K562 (cell line): ENCODE measurements at regions not wholly inside any gene's neighbourhood (a gene's known extent, or its start where the extent isn't known, plus 50 kb on each side); places are given as distances from the start of the nearest gene placed in this dataset.

ENCODE experiments used
- CTCF ChIP-seq, 3 experiments: IDR thresholded peaks in 2 of 3; conservative IDR thresholded peaks in 1 of 3; 2 replicates each; pipeline ENCODE4 v1.5.1; 2011 to 2012; ENCODE audit warnings: low read length in 3 of 3, mild to moderate bottlenecking in 3 of 3, control low read depth in 2 of 3, improper control_type of control experiment in 1 of 3, inconsistent platforms in 1 of 3, low read depth in 1 of 3, mixed read lengths in 1 of 3, moderate library complexity in 1 of 3; ENCODE audit not compliant: insufficient read depth in 2 of 3
- GATAD2B ChIP-seq: fragments of 450-650 bp; IDR thresholded peaks from 2 replicates; pipeline ENCODE4 v1.6.1; 2017; ENCODE audit warnings: mild to moderate bottlenecking, borderline replicate concordance
- ZBTB12 ChIP-seq: fragments of 250-450 bp; sonication (Bioruptor Pico); IDR thresholded peaks from 2 replicates; pipeline ENCODE4 v1.4.0; 2020
- ZSCAN29 ChIP-seq: fragments of 450-650 bp; IDR thresholded peaks from 2 replicates; pipeline ENCODE4 v1.6.1; 2017
- TF ChIP-seq, protein P1 (sequence below): fragments of 450-650 bp; IDR thresholded peaks from 2 replicates; pipeline ENCODE4 v1.7.0; 2016; ENCODE audit warnings: borderline replicate concordance
- TF ChIP-seq, protein P2 (sequence below): sonication (generic); formaldehyde crosslinking; IDR thresholded peaks from 2 replicates; pipeline ENCODE4 v1.5.0; 2020; ENCODE audit warnings: missing genetic modification reagents

GRCh38 chr6:23568292-23568691 lies 557.7 kb upstream of the NRSN1 start:
- TF ChIP-seq CTCF (IDR thresholded peaks at IDR 0.05 in 2 of 3, conservative IDR thresholded peaks at IDR 0.05 in 1 of 3; ENCODE audit: insufficient read depth in 2 of 3, low read depth in 1 of 3, low read length in 3 of 3), result no peak
- no peak for TF ChIP-seq GATAD2B
- no peak for TF ChIP-seq ZBTB12 (CRISPR knock-in tag)
- TF ChIP-seq ZSCAN29, result no peak
- TF ChIP-seq, protein P1, sequence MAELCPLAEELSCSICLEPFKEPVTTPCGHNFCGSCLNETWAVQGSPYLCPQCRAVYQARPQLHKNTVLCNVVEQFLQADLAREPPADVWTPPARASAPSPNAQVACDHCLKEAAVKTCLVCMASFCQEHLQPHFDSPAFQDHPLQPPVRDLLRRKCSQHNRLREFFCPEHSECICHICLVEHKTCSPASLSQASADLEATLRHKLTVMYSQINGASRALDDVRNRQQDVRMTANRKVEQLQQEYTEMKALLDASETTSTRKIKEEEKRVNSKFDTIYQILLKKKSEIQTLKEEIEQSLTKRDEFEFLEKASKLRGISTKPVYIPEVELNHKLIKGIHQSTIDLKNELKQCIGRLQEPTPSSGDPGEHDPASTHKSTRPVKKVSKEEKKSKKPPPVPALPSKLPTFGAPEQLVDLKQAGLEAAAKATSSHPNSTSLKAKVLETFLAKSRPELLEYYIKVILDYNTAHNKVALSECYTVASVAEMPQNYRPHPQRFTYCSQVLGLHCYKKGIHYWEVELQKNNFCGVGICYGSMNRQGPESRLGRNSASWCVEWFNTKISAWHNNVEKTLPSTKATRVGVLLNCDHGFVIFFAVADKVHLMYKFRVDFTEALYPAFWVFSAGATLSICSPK, result no peak
- TF ChIP-seq, protein P2, sequence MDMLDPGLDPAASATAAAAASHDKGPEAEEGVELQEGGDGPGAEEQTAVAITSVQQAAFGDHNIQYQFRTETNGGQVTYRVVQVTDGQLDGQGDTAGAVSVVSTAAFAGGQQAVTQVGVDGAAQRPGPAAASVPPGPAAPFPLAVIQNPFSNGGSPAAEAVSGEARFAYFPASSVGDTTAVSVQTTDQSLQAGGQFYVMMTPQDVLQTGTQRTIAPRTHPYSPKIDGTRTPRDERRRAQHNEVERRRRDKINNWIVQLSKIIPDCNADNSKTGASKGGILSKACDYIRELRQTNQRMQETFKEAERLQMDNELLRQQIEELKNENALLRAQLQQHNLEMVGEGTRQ, result no peak
